HG02870 (cell line): ENCODE measurements at regions not wholly inside any gene's neighbourhood (a gene's known extent, or its start where the extent isn't known, plus 50 kb on each side); places are given as distances from the start of the nearest gene placed in this dataset.
"Not testable (repeated sequence)": the region's sequence is repeated elsewhere in the genome, so short reads cannot be mapped to it uniquely, and the experiment has no call there.

Experiments
- ATAC-seq: cut with Tn5 transposase; IDR thresholded peaks from one replicate; pipeline ENCODE4 v1.9.1; 2021; ENCODE audit warnings: mild to moderate bottlenecking, moderate library complexity; ENCODE audit not compliant: unreplicated experiment

- no peak for ATAC-seq
Observed at GRCh38 chr1:112855152-112855828, 100.7 kb downstream of the SLC16A1 start.

GRCh38 chr1:112854368-112854984 lies 101.5 kb downstream of the SLC16A1 start:
- not testable (repeated sequence) for ATAC-seq

- not testable (repeated sequence) for ATAC-seq
Observed at GRCh38 chr1:112853915-112854314, 102.1 kb downstream of the SLC16A1 start.

GRCh38 chr1:112852934-112853333 lies 103.1 kb downstream of the SLC16A1 start:
- no peak for ATAC-seq

- ATAC-seq: no peak
Observed at GRCh38 chr1:112852276-112852675, 103.7 kb downstream of the SLC16A1 start.

- ATAC-seq: no peak
Observed at GRCh38 chr1:112850034-112850757, 105.8 kb downstream of the SLC16A1 start.

GRCh38 chr1:112849425-112850033 lies 106.5 kb downstream of the SLC16A1 start:
- no peak for ATAC-seq

GRCh38 chr1:112841825-112842224 lies 114.2 kb downstream of the SLC16A1 start:
- ATAC-seq: no peak

GRCh38 chr1:112840631-112841624 lies 115.1 kb downstream of the SLC16A1 start:
- ATAC-seq: no peak

GRCh38 chr1:112836642-112837041 lies 119.4 kb downstream of the SLC16A1 start:
- ATAC-seq: no peak

GRCh38 chr1:112833806-112834205 lies 118.7 kb upstream of the PPM1J start:
- no peak for ATAC-seq

- ATAC-seq: not testable (repeated sequence)
Observed at GRCh38 chr1:112832259-112832658, 117.1 kb upstream of the PPM1J start.

- not testable (repeated sequence) for ATAC-seq
Observed at GRCh38 chr1:112829691-112830090, 114.6 kb upstream of the PPM1J start.

GRCh38 chr1:112828716-112829115 lies 113.6 kb upstream of the PPM1J start:
- ATAC-seq: no peak

GRCh38 chr1:112827391-112827790 lies 112.3 kb upstream of the PPM1J start:
- not testable (repeated sequence) for ATAC-seq

- ATAC-seq: no peak
Observed at GRCh38 chr1:112826217-112826944, 111.2 kb upstream of the PPM1J start.

- not testable (repeated sequence) for ATAC-seq
Observed at GRCh38 chr1:112825563-112826216, 110.6 kb upstream of the PPM1J start.

GRCh38 chr1:112825075-112825474 lies 109.9 kb upstream of the PPM1J start:
- not testable (repeated sequence) for ATAC-seq
